A549 (cell line): ENCODE measurements at regions not wholly inside any gene's neighbourhood (a gene's known extent, or its start where the extent isn't known, plus 50 kb on each side); places are given as distances from the start of the nearest gene placed in this dataset.

ENCODE experiments used
- CBX8 ChIP-seq: fragments of 200-600 bp; sonication (generic); IDR thresholded peaks from 2 replicates; pipeline ENCODE4 v1.6.1; 2016
- HDAC2 ChIP-seq: fragments of 200-600 bp; sonication (generic); IDR thresholded peaks from 2 replicates; pipeline ENCODE4 v1.6.1; 2016
- KDM1A ChIP-seq: fragments of 200-600 bp; sonication (generic); IDR thresholded peaks from 2 replicates; pipeline ENCODE4 v1.6.1; 2016; ENCODE audit warnings: low read depth, mild to moderate bottlenecking
- MAFK ChIP-seq: fragments of 450-650 bp; IDR thresholded peaks from 2 replicates; pipeline ENCODE4 v1.6.1; 2014; ENCODE audit not compliant: partially characterized antibody
- POLR2A ChIP-seq: IDR thresholded peaks from 2 replicates; pipeline ENCODE4 v1.6.1; 2012; ENCODE audit warnings: mild to moderate bottlenecking, low read length
- RNF2 ChIP-seq: fragments of 200-600 bp; sonication (generic); IDR thresholded peaks from 2 replicates; pipeline ENCODE4 v1.6.1; 2016; ENCODE audit warnings: low read depth, mild to moderate bottlenecking, antibody characterized with exemption, moderate library complexity, borderline replicate concordance
- TF ChIP-seq, protein P1 (sequence below): fragments of >200 bp; sonication (Bioruptor Twin); formaldehyde crosslinking; IDR thresholded peaks from 3 replicates; pipeline ENCODE4 v1.5.1; 2016

DNA sequence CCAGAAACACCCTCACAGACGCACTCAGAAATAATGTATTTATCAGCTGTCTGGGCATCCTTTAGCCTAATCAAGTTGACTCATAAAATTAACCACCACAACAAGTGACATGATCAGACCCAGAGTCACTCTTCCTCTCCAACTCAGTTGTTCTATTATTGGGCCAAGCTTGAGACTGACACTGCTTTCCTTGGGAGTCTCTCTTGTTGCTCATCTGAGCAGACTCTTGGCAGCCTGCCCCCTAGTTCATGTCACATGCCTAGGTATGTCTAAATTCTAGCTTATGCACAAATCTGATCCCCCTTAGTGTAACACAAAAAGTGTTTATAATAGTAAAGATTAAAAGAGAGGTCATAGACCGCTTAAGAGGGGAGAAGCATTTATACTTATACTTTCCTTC lies 72.6 kb upstream of the ADAMTS3 start:
- TF ChIP-seq, protein P1, sequence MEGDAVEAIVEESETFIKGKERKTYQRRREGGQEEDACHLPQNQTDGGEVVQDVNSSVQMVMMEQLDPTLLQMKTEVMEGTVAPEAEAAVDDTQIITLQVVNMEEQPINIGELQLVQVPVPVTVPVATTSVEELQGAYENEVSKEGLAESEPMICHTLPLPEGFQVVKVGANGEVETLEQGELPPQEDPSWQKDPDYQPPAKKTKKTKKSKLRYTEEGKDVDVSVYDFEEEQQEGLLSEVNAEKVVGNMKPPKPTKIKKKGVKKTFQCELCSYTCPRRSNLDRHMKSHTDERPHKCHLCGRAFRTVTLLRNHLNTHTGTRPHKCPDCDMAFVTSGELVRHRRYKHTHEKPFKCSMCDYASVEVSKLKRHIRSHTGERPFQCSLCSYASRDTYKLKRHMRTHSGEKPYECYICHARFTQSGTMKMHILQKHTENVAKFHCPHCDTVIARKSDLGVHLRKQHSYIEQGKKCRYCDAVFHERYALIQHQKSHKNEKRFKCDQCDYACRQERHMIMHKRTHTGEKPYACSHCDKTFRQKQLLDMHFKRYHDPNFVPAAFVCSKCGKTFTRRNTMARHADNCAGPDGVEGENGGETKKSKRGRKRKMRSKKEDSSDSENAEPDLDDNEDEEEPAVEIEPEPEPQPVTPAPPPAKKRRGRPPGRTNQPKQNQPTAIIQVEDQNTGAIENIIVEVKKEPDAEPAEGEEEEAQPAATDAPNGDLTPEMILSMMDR, result no peak
- TF ChIP-seq HDAC2, result no peak
- TF ChIP-seq MAFK, result no peak
- no peak for TF ChIP-seq POLR2A
- TF ChIP-seq KDM1A, result no peak
- no peak for TF ChIP-seq RNF2
- TF ChIP-seq CBX8, result no peak
